ENCODE measurements at regions not wholly inside any gene's neighbourhood (a gene's known extent, or its start where the extent isn't known, plus 50 kb on each side); places are given as distances from the start of the nearest gene placed in this dataset.

- Histone ChIP-seq H3K9me3 (ENCODE audit: control insufficient read depth, insufficient read depth, low read depth, low read length) (no peaks in the 10 kb centered on the region), H3K4me1 (ENCODE audit: control insufficient read depth, insufficient read depth, low read length) (no peaks in the 10 kb centered on the region), H3K27ac (ENCODE audit: extremely low read depth, low read depth, low read length) (no peak overlapping the region), H3K36me3 (ENCODE audit: control insufficient read depth in 2 of 2, insufficient read depth in 1 of 2, low read length in 2 of 2) (no peaks in the 10 kb centered on the region), H3K4me3 (ENCODE audit: low read depth, low read length) (no peak overlapping the region)
- POLR2A ChIA-PET, result no interaction called here
- TF ChIP-seq ELK4 (IDR thresholded peaks at IDR 0.05; ENCODE audit: borderline replicate concordance, low read depth, low read length) (no peak), ZSCAN30 (tag by site-specific recombination; IDR thresholded peaks at IDR 0.05) (no peak), SP2 (tag by site-specific recombination; IDR thresholded peaks at IDR 0.05) (no peak), ZNF248 (tag by site-specific recombination; IDR thresholded peaks at IDR 0.05) (no peak), ZNF211 (tag by site-specific recombination; IDR thresholded peaks at IDR 0.05; ENCODE audit: low read depth) (no peak), ZEB2 (tag by site-specific recombination; IDR thresholded peaks at IDR 0.05) (no peak), PRDM2 (tag by site-specific recombination; IDR thresholded peaks at IDR 0.05; ENCODE audit: borderline replicate concordance) (no peak)
- CTCF ChIA-PET, result no interaction called here
These were observed 1173.6 kb downstream of the OTOL1 start for GRCh38 chr3:162670181-162670580.

GRCh38 chr3:162677475-162677874, 1180.9 kb downstream of the OTOL1 start:
- TF ChIP-seq ZNF692 (tag by site-specific recombination; IDR thresholded peaks at IDR 0.05) (no peak), ZNF138 (tag by site-specific recombination; IDR thresholded peaks at IDR 0.05; ENCODE audit: borderline replicate concordance) (no peak), ZNF776 (tag by site-specific recombination; IDR thresholded peaks at IDR 0.05; ENCODE audit: borderline replicate concordance) (no peak), ZNF623 (tag by site-specific recombination; IDR thresholded peaks at IDR 0.05) (no peak), ZNF391 (tag by site-specific recombination; IDR thresholded peaks at IDR 0.05; ENCODE audit: borderline replicate concordance, low read depth) (no peak), GLIS1 (tag by site-specific recombination; IDR thresholded peaks at IDR 0.05) (no peak), ZNF10 (tag by site-specific recombination; IDR thresholded peaks at IDR 0.05) (no peak), ZNF791 (tag by site-specific recombination; IDR thresholded peaks at IDR 0.05) (no peak), ZNF76 (tag by site-specific recombination; IDR thresholded peaks at IDR 0.05; ENCODE audit: borderline replicate concordance, low read depth) (no peak), ZNF596 (tag by site-specific recombination; IDR thresholded peaks at IDR 0.05) (no peak), ZNF248 (tag by site-specific recombination; IDR thresholded peaks at IDR 0.05) (no peak), ZNF704 (tag by site-specific recombination; IDR thresholded peaks at IDR 0.05) (no peak)
- Histone ChIP-seq H3K4me3 (ENCODE audit: low read depth, low read length) (no peak overlapping the region), H3K27ac (ENCODE audit: extremely low read depth, low read depth, low read length) (no peak overlapping the region), H3K36me3 (ENCODE audit: control insufficient read depth in 2 of 2, insufficient read depth in 1 of 2, low read length in 2 of 2) (no peaks in the 10 kb centered on the region), H3K9me3 (ENCODE audit: control insufficient read depth, insufficient read depth, low read depth, low read length) (no peaks in the 10 kb centered on the region), H3K4me1 (ENCODE audit: control insufficient read depth, insufficient read depth, low read length) (no peaks in the 10 kb centered on the region)
- CTCF ChIA-PET, result no interaction called here
- POLR2A ChIA-PET, result no interaction called here
